Activated CD4-positive, alpha-beta T cell treated with anti-CD3 and anti-CD28 coated beads for 48 hours (primary cell): ENCODE measurements at regions not wholly inside any gene's neighbourhood (a gene's known extent, or its start where the extent isn't known, plus 50 kb on each side); places are given as distances from the start of the nearest gene placed in this dataset.
"Not testable (repeated sequence)": the region's sequence is repeated elsewhere in the genome, so short reads cannot be mapped to it uniquely, and the experiment has no call there.

Source experiments
- DNase-seq: peaks from one replicate; pipeline ENCODE4 v3.0.0-alpha.2; 2020

DNA sequence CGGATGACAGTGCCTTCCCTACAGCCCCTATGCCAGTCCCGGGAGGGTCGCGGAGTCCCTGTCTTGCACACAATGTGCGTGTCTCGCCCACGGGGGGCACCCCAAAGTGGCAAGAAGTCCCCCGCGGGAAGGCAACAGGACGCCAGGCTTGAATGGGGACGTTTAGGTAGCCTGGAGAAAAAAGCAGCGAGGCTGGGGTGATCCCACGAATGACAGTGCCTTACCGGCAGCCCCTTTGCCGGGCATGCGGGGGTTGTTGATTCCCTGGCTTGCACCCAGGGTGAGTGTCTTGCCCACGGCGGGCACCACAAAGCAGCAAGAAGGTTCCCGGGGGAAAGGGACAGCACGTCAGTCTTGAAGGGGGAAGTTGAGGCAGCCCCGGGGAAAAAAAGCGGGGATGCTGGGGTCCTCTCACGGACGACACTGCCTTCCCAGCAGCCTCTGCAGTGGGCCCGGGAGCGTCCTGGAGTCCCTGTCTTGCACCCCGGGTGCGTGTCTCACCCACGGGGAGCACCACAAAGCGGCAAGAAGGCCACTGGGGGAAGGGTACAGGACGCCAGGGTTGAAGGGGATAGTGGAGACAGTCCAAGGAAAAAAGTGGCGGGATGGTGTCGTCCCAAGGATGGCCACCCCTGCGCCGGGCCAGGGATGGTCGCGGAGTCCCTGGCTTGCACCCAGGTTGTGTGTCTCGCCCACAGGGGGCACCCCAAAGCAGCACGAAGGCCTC lies 156.8 kb upstream of the ALG10B start:
- DNase-seq, result no peak

GRCh38 chr12:38160318-38161122 lies 156.1 kb upstream of the ALG10B start:
- DNase-seq, result no peak

- DNase-seq, result no peak
Observed at GRCh38 chr12:38161123-38162000, 155.2 kb upstream of the ALG10B start.

- DNase-seq, result no peak
Observed at GRCh38 chr12:38162013-38162412, 154.6 kb upstream of the ALG10B start.

GRCh38 chr12:38162708-38163441 lies 153.7 kb upstream of the ALG10B start:
- DNase-seq, result no peak

GRCh38 chr12:38163442-38163801 lies 153.2 kb upstream of the ALG10B start:
- DNase-seq, result no peak

GRCh38 chr12:38166225-38166624 lies 150.3 kb upstream of the ALG10B start:
- no peak for DNase-seq

- DNase-seq, result no peak
Observed at GRCh38 chr12:38175538-38175937, 141.0 kb upstream of the ALG10B start.

DNA sequence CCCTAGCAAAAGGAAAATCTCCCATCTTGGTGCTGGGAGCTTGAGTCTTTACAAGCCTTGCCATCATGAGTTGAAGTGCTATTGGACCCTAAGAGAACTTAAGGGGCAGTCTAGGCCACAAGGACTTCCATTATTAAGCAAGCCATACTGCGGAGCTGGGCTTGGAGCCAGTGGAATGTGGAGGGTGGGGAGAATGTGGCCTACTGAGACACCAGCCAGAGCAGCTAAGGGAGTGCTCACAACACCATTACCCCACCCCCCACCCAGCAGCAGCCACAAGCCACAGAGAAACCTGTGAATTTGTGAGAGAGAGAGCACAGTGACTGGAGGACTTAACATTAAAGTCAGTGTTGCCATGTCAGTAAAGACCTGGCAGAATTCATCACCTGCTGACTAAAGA lies 133.0 kb upstream of the ALG10B start:
- DNase-seq, result not testable (repeated sequence)

DNA sequence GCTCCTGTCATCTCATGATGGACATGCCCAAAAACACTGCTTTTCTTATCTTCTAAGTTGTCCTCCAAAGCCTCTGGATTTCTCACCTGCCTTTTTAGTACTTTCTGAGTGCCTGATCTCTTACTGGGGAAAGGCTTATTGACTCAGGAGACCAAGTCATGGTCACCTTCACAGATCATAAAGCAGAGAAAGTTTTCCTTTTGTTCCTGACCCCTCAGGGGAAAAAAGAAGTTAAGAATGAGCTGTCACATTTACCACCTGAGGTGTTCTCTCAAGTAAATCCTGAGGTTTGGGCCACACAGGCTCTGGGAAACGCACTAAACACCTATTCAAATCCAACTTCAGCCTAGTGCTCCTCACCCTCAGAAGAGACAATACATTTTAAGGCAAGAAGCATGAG lies 119.3 kb upstream of the ALG10B start:
- not testable (repeated sequence) for DNase-seq

DNA sequence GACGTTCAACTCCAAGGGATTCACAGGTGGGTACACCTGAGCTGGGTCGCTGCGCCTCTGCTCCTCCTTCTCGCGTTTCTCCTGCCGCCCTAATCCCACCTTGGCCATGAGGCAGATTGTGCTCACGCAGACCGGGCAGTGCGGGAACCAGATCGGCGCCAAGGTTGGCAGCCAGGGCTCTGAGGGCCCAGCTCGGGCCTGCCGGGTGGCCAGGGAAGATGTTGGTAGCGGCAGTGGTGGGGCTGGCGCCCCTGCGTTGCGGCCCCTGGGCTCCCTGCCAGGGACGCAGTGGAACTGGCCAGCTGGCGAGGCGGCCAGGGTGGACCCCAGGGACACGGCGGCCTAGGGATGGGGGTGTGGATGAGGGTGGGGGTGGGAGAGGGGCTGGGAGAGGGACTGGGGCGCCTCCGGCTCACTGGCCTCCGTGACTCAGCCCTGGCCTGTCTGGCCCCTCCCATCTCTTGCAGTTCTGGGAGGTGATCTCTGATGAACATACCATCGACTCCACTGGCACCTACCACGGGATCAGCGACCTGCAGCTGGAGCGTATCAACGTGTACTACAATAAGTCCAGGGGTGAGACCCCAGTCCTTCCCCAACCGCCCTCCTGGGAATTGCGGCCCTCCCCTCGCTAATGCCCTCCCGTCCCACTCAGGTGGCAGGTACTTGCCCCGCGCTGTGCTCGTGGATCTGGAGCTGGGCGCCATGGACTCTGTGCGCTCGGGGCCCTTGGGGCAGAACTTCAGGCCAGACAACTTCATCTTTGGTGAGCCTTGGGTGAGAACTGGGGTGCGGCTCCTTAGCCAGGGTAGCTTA lies 114.9 kb upstream of the ALG10B start:
- no peak for DNase-seq

GRCh38 chr12:38204831-38205230 lies 111.7 kb upstream of the ALG10B start:
- DNase-seq, result no peak

DNA sequence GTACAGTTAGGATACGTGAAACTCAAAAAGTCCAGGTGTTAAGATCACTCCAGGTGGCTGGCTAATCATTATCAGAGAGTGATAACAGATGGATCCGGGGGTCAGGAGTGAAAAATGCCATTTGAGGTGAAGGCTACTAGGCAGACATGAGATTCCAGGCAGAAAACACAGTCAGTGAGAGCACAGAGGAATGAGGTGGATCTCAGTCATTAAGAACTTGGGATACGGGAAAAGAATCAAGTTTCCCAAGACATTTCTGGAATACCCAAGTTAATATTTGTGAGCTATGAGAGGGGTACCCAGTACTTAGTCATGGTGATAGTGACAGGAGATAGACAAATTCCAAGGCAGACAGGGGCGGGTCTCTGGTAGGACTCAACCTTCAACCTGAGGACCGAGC lies 94.6 kb upstream of the ALG10B start:
- DNase-seq, result no peak

GRCh38 chr12:38238328-38238727 lies 78.2 kb upstream of the ALG10B start:
- DNase-seq, result not testable (repeated sequence)

GRCh38 chr12:38253778-38254177 lies 62.8 kb upstream of the ALG10B start:
- no peak for DNase-seq

DNA sequence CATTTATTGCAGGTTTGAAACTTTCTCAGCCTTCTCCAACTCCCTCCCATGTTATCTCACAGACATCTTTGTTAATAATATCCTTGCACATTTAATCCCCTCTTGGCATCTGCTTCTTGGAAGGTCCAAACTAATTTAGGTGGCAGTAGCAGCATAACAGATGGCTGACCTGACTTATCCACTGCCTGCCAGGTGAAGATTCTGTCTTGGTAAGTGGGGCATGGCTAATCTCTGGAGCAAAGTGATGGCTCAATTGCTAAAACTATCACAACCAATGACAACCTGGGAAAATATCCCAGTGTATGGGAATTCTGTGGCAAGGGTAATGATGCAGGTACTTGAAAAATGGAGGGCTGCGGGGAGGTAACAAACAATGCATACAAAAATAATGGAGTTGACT lies 58.2 kb upstream of the ALG10B start:
- no peak for DNase-seq
